Brain pericyte (primary cell): ENCODE measurements at regions not wholly inside any gene's neighbourhood (a gene's known extent, or its start where the extent isn't known, plus 50 kb on each side); places are given as distances from the start of the nearest gene placed in this dataset.

Experiments
- DNase-seq: peaks from one replicate; pipeline ENCODE4 v3.0.0-alpha.2; 2012; ENCODE audit warnings: low read depth, low spot score

DNA sequence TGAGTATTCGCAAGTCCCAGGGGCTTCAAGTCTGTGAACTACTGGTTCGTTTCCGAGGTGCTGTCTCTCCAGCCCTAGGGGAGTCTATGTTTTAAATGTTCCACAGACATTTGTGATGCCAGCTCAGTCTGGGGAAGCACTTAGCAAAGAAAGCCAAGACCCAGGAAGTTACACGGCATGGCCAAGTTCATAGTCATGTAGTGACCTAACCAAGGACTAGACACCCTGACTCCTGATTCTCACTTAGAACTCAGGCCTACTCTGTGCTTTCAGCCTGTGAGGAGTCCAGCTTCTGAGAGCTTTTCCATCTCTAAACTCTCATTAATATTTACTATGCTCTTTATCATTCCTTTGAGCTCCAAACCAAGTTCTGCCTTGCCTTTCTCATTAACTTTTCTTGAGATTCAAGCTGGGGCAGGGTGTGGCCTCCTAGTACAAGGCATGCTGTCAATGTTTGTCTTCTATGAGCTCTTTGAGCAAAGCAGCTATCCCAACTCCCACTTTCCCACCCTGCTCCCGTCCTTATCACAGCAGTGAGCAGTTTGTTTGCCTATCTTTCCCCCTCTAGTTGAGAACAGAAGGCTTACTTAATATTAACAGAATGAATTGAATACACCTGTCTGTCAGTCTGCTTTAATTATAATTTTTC lies 105.4 kb upstream of the FAM9C start:
- DNase-seq: no peak

DNA sequence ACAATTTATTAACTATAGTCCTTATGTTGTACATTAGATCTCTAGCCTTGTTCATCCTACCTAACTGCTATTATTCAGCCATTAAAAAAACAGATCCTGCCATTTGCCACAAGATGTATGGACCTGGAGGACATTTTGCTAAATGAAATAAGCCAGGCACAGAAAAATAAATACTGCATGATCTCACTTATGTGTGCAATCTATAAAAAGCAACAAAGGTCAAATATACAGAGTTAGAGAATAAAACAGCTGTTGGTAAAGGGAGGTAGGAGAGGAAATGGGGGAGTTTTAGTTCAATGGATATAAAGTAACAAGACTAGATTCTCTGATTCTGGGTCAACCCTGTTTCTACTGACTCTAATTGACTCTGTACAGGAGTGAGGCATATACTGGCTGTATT lies 103.3 kb upstream of the FAM9C start:
- DNase-seq: no peak

DNA sequence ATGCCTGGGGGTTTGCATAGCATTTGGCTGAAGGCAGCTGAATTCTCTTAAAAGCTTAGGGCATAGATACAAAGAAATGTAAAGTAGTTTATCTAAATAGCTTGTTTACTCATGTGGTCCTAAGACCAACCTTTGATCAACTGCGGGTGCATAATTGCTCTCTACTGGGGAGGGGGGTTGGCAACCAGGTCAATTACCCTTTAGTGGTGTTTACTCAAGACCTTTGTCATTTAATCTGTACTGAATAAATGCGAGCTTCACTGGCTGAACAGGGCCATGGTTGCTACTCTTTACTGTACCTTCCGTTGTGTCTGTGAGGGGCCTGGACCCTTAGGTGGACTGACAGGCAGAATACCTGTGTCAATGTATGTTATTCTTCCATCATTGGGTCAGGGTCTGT lies 102.7 kb upstream of the FAM9C start:
- no peak for DNase-seq

DNA sequence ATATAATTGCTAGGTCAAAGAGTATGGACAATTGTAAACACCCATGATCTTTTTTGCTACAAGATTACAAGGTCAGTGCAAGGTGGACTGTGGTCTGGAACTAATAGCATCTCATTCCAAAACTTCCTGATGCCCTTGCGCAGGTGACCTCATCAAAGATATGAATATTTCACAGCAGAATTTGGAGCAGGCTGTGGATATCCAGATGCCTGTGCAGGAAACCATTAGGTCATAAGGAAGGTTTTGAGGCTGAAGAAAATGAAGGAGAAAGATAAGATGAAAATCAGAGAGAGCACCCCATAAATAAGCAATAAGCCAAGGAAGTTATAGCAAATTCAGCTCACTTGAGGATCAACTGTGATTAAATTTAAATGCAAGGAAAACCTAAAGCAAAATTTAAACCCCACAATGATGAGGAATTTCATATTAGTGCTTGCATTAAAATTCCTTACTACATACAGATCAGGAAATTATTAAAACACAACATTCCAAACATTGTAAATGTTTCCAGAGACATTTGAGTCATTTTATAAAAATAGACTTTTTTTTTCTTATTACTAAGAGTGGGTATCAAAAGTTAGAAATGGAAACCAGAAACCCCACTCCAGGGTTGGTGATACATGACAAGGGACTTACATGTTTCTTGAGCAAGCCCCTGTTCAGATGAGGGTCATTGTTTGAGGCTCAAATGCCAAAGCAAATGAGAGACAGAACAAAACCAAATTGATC lies 100.7 kb upstream of the FAM9C start:
- DNase-seq: no peak

DNA sequence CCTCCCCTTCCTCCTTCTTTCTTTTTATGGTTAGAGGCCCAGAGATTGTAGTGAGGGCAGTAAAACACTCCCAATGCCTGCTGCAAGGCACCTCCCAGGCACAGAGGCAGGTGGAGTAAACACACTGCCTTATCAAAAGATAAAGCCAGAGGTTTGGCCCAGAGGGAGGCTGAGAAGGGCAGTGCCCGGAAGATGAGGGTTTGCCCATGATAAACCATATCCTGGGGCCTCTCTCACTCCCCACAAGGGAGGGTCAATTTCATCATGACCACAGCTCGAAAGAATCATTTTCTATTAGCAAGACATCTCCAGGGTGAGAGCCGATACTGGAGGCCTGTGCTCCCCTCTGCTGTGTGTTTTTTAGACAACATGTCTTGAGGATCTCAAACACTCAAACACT lies 98.5 kb upstream of the FAM9C start:
- no peak for DNase-seq

DNA sequence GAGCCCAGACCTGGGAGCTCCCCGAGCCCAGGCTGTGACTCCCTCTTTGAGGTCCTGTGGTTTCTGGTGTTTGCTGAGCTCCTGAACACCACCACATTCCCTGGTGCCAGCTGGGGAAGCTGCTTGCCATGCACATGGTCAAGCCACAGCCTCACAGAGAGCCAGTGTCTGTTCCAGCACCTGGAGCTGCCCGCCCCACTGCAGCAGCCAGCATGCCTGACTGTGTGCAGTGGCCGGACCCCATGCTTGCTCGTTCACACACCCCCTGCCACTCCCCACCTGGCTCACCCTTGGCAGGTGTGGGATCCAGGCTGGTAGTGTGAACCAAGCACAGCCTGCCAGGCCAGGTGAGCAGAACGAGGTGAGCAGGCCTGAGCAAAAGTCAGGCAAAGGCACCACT lies 95.6 kb upstream of the FAM9C start:
- DNase-seq: no peak

DNA sequence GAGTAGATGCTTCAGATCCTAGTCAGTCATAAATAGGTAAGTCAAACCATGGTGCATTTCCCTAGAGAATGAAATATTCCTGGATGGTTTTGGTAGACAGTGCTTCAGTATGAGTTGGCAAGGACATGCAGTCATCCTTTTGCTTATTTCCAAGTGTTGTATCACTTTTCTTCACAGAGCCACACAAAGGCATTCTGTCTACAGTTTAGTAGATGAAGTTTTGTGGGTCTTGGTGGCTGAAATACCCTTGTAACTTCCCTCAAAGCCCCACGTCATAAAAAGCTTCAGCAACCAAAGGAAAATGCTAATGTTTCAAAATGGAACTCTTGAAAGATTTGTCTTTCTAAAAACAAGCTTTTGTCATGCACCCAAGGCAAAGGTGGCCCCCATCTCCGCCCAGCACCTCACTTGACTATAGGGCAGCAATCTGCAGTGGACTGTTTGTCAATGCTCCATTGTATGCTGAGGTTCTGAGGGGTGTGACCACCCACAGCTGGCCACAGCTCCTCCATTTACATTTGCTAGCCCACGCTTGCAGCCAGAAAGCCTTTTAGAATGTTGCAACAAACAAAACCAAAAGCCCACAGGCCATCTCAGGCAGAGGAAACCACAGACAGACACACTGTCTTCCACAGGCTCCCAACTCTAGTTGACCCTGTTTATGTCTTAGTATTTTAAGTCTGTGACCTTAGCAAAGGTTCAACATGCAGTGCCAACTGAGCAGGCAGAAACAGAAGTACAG lies 87.1 kb upstream of the FAM9C start:
- DNase-seq: no peak

DNA sequence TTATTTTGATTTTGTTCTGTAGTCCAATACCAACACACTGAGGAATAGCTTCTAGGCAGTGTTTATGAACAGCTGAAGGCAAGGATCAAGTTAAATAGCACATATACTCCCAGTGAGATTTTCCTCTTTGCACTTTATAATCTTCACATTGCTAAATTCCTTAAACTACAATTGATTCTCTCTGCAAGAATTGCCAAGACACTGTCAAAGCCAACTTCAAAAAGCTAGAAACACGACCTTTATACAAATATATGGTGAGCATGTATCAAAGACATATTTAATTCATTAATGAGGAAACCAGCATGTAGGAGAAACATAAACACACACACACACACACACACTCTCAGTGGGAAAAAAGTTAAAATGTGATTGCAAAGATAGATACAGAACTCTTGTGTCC lies 86.4 kb upstream of the FAM9C start:
- DNase-seq: no peak

DNA sequence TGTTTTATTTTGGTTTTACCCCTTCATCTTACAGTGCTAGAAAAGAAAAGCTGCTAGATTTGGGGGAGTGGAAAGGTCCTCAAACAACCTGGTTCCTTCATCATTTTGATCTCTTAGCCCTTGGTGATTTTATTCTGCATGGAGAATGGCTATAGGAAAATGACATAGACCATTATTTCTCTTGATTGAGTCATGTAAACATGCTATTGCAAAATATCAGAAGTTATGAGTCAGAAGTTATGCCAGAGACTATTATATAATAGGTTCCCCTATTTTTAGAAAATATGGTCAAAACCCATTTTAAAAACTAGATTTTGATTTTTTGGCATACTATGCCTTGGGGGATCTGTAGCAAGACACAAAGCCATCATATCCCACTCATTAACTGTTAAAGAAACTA lies 83.7 kb upstream of the FAM9C start:
- no peak for DNase-seq

DNA sequence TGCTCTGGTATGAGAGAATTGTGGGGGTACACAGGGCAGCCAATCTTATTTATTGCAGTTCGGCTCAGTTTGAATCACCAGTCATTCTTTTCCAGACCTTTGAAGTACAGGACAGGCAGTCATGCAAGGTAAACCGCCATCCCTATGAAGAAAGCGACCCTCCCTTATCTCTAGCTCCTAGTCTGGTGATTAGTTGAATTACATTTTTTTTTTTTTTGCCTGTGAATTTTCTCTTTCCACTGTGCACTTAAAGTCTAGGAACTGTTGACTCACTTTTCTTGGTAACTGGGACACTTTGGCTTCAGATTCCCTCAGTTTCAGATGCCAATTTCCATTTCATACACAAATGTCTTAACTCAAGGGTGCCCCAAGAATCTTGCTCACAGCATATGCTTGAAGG lies 82.4 kb upstream of the FAM9C start:
- DNase-seq: no peak

DNA sequence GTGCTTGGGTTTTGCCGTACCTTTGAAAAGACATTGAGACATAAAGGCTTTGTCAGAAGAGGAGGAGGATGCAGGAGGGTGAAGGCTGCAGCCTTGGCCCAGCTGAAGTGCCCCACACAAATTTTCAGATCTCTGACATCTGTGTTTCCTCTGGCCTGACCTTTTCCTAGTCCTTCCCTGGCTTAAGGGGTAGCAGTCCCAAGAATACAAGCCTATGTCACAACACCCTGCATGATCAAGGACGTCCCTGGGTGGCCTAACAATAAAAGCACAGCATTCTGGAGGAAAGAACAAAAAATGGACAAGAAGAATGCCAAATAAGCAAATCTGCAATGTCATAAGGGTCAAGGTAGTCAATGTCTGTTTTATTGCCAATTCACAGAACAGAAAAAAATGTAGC lies 80.8 kb upstream of the FAM9C start:
- DNase-seq: no peak

DNA sequence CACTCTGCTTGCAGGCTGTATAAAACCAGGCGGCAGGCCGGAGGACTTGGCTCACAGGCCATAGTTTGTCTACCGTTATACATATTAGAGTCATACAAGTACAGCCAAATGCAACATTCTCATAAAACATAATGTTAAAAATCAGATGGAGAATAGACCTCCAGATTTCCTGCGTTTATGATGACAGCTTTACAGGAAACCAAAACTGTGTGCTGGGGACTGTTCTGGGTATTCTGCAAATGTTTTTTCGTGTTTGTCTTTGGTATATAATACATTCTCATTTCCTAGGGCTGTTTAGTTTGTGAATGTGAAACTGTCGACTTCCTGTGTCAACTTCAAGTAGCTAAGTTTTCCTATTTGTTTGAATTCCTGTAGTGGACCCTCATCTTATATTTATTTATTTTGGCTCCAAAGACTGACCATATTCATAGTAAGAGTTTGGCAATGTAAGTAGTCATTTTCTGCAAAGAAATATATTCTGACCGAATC lies 79.5 kb upstream of the FAM9C start:
- no peak for DNase-seq

DNA sequence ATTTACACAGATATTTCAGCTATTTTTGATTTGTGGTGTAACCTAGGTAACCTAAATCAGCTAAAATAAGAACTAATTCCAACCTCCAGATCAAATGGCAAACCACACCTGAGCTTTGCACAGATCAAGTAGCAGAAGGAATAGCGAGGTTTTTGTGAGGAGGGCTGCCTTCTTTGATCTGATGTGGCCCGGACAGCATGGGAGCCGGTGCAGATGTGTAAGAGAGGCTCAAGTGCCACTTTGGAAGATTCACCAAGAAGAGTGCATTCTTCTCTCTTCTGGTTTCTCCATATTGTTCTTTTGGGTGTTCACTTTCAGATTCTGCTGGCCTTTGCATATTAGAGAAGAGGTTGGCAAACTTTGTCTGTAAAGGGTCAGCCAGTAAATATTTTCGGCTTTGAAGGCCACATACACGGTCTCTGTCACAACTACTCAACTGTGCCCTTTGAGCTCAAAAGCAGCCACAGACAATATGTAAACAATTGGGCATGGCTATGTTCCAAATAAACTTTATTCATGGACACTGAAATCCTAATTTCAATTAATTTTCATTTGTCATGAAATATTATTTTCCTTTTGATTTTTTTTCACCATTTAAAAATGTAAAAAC lies 78.9 kb upstream of the FAM9C start:
- no peak for DNase-seq

DNA sequence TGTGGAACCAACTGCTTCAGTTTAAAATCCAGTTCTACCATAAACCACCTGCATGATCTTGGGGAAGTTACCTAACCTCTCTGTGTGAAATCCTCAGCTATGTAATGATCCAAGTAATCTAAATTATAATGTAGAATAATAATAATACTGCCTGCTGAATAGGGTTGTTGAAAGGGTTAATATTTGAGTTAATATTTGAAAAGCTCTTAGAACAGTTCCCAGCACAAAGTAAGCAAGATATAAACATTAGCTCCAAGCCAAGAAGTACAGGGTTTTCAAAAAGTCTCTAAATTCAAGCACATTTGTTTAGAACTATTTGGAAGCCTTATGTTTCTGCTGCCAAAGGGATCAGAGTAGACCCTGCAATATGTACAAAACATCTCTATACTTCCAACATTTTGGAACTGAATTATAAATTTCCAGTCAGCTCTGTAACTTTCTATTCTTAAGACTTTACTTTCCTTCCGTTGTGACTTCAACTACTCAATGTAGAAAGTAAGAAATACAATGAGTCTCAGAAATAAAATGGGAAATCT lies 76.7 kb upstream of the FAM9C start:
- DNase-seq: no peak

DNA sequence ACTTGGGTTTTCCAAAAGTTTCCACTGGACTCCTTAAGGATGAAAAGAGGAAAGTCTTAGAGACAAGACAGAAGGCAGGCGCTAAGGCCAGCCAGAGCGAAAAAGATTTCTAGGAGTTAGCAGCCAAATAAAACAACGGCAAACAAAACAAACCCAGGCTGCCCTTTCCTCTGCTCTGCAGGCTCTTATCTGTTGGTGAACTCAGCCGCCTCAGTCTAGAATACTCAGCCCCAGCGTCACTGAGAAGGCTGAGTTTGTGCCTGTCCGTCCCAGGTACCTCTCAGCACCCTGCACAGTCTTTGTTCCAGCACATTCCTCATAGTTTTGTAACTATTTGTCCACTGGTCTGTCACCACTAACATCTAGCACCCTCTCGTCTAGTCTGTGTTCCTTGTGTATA lies 75.6 kb upstream of the FAM9C start:
- DNase-seq: no peak

DNA sequence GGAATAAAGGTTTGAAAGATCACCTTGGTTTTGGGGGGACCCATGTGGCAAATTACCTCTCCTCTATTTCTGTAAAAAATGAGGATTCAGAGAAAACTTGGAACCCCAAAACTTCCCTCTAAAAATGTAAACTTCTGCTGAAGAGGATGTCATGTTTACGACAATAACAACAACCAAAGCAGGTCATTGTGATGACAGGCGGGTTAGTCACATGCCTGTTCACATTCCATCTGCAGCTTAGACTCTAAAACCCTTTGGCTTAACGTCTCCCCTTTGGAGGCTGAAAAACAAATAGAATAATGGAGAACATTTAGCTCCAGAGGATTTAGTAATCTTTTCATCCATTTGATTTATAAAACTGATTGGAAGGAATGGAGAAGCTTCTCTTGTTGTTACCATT lies 75.0 kb upstream of the FAM9C start:
- no peak for DNase-seq

DNA sequence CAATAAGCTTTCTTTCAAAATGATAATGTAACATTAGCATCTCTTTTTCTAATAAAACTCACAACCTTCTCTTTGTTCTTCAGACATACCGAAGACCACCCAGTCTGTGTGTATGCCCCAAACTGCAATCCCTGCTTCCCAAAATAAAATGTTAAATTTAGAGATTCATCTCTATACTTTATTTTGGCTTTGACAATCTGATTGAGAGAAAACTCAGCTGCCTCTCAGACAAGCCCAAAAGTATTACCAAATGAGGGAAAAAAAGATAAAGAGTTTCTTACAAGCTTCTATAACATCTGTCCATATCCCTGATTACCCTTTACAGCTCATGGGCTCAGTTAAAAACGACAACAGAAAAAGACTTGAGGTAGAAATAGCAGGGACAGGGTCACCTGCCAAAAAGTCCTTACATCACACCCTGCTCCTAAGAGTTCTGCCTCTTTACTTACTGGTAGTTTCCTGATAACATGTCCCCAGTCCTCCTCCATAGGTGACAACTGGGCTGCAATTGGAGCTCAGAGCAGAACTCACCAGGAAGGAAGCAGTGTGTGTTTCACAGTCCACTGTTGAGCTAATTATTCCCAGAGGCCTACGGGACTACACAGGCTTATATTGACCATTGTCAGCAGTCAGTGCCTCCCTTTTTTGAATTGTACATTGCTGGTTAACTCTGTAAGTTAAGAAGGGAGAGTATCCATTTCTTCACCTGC lies 70.9 kb upstream of the FAM9C start:
- no peak for DNase-seq

DNA sequence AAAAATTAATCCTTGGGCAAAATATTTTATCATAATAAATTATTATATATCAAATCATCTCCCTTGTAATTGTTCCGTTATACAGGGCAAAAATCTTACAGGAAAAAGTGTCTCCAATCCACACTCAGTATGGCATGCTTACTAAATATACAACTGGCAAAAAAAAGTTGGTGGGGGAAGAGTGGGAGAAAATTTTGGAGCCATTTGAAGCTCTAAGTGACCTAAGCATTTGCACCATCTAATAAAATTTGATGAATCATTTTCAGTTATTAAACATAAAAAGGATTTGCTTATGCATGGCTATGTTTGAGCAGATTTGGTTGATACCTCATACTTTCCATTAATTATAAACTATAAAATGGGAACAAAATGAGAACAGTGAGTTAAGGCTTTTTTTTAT lies 68.1 kb upstream of the FAM9C start:
- no peak for DNase-seq

DNA sequence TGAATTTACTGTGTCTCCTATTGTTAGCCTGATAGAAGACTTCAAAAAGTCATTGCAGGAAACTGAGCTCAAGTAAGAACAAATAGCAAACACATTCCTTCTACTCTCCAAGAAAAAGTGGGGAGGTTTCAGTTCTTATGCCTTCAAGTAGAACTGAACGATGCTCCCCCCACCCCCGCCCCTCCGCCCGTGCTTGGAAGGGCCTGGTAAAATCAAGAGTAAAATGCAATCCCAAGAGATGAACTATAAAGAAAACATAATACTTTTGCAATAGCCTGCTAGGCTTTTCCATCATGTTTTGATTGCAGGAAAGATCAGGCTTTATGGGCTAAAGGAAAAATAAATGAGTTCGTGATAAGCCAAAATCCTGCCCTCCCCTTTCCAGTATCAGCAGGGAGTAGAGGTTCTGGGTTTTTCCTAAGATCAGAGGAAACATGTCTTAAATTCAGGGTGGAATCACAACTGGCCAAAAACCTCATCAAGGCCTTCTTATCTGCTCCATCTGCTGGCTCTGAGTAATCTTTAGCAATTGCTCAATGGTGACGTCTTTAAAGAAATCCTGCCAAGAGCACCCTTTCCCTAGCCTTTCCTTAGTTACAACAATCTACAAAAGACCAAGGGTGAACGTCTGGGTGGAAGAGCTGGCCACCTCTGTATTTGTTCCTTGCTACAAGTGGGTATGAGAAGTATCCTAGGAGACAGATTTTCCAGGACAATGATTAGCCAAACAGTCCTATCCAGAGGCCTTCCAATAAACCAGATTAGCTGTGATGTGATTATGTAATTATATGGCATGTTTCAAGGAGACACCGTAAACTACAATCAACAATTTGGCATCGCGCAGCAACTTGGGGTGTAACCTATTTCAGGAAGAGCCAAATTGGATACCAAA lies 66.3 kb upstream of the FAM9C start:
- no peak for DNase-seq

DNA sequence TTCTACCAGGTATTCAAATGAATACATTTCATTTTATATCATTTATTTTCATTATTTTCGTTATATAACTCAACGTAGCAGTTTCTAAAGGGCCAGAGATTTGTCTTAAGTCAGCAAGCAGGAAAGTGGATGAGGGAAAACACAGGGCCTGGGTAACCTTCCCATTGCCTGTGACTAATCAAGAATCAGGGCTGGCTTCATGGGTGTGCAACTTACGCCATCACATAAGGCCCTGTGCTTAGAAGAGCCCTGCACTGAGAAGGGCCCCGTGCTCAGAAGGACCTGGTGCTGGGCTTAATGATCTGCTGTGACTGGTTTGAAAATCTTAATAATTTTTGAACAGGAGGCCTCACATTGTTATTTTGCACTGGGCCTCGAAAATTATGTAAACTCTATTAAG lies 65.4 kb upstream of the FAM9C start:
- no peak for DNase-seq

DNA sequence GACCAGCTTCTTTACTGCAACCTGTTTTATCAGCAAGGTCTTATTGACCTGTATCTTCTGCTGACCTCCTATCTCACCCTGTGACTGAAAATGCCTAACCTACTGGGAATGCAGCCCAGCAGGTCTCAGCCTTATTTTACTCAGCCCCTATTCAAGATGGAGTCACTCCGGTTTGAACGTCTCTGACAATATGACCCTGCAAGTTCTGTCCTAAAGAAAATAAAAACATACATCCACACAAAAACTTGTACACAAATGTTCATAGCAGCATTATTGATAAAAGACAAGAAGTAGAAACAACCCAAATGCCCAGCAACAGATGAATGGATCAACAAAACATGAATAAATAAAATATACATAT lies 59.5 kb upstream of the FAM9C start:
- DNase-seq: no peak
